PC-3 (cell line): ENCODE measurements at regions not wholly inside any gene's neighbourhood (a gene's known extent, or its start where the extent isn't known, plus 50 kb on each side); places are given as distances from the start of the nearest gene placed in this dataset.

ENCODE experiments used
- ATAC-seq: fragments of 200-7000 bp; cut with Tn5 transposase; 2 replicates; pipeline ENCODE4 v1.9.1; 2020; ENCODE audit warnings: mild to moderate bottlenecking, moderate library complexity
- BruUV-seq: library from RNA; stranded (reverse); fragments of 400-500 nt; replicated peaks from 2 replicates; lab custom pipeline; 2021; lab: Mats Ljungman, UMichigan
- CTCF ChIA-PET: fragments of 300-600 bp; sonication (Branson Sonifier 250); formaldehyde crosslinking; loops from one replicate; lab custom pipeline; 2022; ENCODE audit warnings: antibody characterized with exemption; lab: Charles Lee
- POLR2A ChIA-PET: fragments of 300-600 bp; sonication (Branson Sonifier 250); formaldehyde crosslinking; loops from one replicate; lab custom pipeline; 2022; ENCODE audit warnings: antibody characterized with exemption; ENCODE audit not compliant: unreplicated experiment; lab: Charles Lee
- DNase-seq: peaks from one replicate; pipeline ENCODE4 v3.0.0-alpha.2; 2015
- H2AFZ ChIP-seq: fragments of 300-600 bp; sonication (generic); 2 replicates; pipeline ENCODE4 v1.6.0; 2016; ENCODE audit warnings: antibody characterized with exemption, low read length
- H3F3A ChIP-seq: fragments of 300-600 bp; sonication (generic); one replicate; pipeline ENCODE4 v1.6.0; 2017; ENCODE audit warnings: antibody characterized with exemption, low read length, control low read depth, mild to moderate bottlenecking; ENCODE audit not compliant: unreplicated experiment
- H3K27ac ChIP-seq: fragments of 300-600 bp; sonication (generic); 2 replicates; pipeline ENCODE4 v1.5.1; 2016; ENCODE audit warnings: mild to moderate bottlenecking, low read length
- H3K27me3 ChIP-seq: fragments of 300-600 bp; sonication (generic); 2 replicates; pipeline ENCODE4 v1.6.1; 2016; ENCODE audit warnings: low read length, mixed read lengths
- H3K36me3 ChIP-seq: fragments of 300-600 bp; sonication (generic); 2 replicates; pipeline ENCODE4 v1.6.1; 2016; ENCODE audit warnings: low read depth, mixed run types, low read length, mixed read lengths
- H3K4me1 ChIP-seq: fragments of 300-600 bp; sonication (generic); 2 replicates; pipeline ENCODE4 v1.5.1; 2016; ENCODE audit warnings: low read length; ENCODE audit not compliant: insufficient read depth
- H3K4me2 ChIP-seq: fragments of 300-600 bp; sonication (generic); 2 replicates; pipeline ENCODE4 v1.6.0; 2016; ENCODE audit warnings: low read length
- H3K4me3 ChIP-seq: fragments of 300-600 bp; sonication (generic); 2 replicates; pipeline ENCODE4 v1.5.1; 2016; ENCODE audit warnings: mild to moderate bottlenecking, low read length, mixed read lengths
- H3K79me2 ChIP-seq: fragments of 300-600 bp; sonication (generic); 2 replicates; pipeline ENCODE4 v1.6.1; 2017; ENCODE audit warnings: low read length, mixed read lengths
- H3K9ac ChIP-seq: fragments of 300-600 bp; sonication (generic); 2 replicates; pipeline ENCODE4 v1.6.0; 2016; ENCODE audit warnings: mild to moderate bottlenecking, low read length
- H3K9me2 ChIP-seq: fragments of 300-600 bp; sonication (generic); replicated peaks from 2 replicates; pipeline ENCODE4 v1.6.1; 2016; ENCODE audit warnings: mixed run types, low read length, mixed read lengths
- H3K9me3 ChIP-seq: fragments of 300-600 bp; sonication (generic); 2 replicates; pipeline ENCODE4 v1.6.1; 2016; ENCODE audit warnings: low read length, mixed read lengths
- H4K20me1 ChIP-seq: fragments of 300-600 bp; sonication (generic); 2 replicates; pipeline ENCODE4 v1.6.1; 2016; ENCODE audit warnings: low read length, mixed read lengths
- EZH2 ChIP-seq: fragments of 300-600 bp; sonication (generic); IDR thresholded peaks from one replicate; pipeline ENCODE4 v1.6.1; 2017; ENCODE audit warnings: antibody characterized with exemption, mild to moderate bottlenecking, low read length; ENCODE audit not compliant: unreplicated experiment
- EZH2phosphoT487 ChIP-seq: fragments of 300-600 bp; sonication (generic); IDR thresholded peaks from 2 replicates; pipeline ENCODE4 v1.6.1; 2018; ENCODE audit warnings: mild to moderate bottlenecking, antibody characterized with exemption, low read length, borderline replicate concordance
- intact Hi-C: fragments of 100-400 bp; cut with micrococcal nuclease; formaldehyde crosslinking; loops from 2 replicates; pipeline ENCODE4 v1.9.0; 2023
- TF ChIP-seq, protein P1 (sequence below): fragments of 300-600 bp; sonication (generic); conservative IDR thresholded peaks from 2 replicates; pipeline ENCODE4 v1.5.1; 2017; ENCODE audit warnings: antibody characterized with exemption, low read depth, mild to moderate bottlenecking, low read length

DNA sequence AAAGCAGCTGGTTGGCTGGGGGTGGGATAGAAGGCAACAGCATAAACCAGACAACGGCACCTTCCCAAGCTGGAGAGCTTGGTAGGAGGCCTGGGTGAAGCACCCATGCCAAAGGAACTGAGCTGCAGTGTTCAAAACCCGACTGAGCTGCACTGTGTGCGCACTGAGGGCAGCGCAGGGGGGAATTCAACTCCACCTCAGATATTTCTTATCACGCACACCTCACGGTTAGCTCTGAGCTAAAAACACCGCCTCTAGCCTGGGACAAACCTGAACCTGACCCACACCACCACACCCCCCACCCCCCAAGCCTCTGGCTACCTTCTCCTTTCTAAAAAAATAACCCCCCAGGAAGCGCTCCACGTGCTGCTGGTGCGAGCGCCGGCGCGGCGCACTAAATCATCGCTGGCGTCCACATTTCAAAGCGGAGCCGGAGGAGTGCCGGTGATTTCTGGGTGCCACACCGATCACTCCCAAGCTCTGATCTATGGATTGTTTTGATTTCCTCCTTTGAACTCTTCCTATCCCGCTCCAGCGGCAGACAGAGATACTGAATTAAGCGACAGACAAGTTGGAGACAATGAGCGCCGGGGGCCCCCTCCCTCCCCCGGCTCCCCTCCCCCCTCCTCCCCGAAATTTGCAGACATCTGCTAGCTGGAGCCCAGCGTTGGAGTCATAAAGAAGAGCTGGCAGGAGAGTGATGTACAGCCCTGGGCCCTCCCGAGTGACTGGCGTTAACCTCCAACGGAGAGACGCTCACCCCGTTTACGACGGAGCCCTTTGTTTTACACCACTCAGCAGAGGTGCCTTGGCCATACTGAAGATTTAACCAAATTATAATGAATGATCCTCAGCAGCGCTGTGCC, 85.0 kb downstream of the NOG start:
- H2AFZ ChIP-seq, result peak overlapping the region; percentile 75
- H3K9me3 ChIP-seq, result no peaks in the 10 kb centered on the region
- H3K79me2 ChIP-seq, result no peaks in the 10 kb centered on the region
- H3K9me2 ChIP-seq, result no peaks in the 10 kb centered on the region
- no peaks in the 10 kb centered on the region for H3K36me3 ChIP-seq
- peak overlapping the region; percentile 19; the same call in 1 of the 2 replicates for H3K4me3 ChIP-seq
- no TSS peak for BruUV-seq
- H3K4me1 ChIP-seq, result peaks cover 76% of the 10 kb centered on the region
- H3K4me2 ChIP-seq, result peak overlapping the region; percentile 39
- TF ChIP-seq EZH2phosphoT487, result no peak
- TF ChIP-seq, protein P1, sequence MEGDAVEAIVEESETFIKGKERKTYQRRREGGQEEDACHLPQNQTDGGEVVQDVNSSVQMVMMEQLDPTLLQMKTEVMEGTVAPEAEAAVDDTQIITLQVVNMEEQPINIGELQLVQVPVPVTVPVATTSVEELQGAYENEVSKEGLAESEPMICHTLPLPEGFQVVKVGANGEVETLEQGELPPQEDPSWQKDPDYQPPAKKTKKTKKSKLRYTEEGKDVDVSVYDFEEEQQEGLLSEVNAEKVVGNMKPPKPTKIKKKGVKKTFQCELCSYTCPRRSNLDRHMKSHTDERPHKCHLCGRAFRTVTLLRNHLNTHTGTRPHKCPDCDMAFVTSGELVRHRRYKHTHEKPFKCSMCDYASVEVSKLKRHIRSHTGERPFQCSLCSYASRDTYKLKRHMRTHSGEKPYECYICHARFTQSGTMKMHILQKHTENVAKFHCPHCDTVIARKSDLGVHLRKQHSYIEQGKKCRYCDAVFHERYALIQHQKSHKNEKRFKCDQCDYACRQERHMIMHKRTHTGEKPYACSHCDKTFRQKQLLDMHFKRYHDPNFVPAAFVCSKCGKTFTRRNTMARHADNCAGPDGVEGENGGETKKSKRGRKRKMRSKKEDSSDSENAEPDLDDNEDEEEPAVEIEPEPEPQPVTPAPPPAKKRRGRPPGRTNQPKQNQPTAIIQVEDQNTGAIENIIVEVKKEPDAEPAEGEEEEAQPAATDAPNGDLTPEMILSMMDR, result no peak
- ATAC-seq (no peak), DNase-seq (no peak)
- H3K9ac ChIP-seq, result no peak overlapping the region
- POLR2A ChIA-PET, result no interaction called here
- CTCF ChIA-PET, result interaction anchor here (0.7 to 3.4 kb wide), 3 partner anchors 21 to 101 kb away, joined by 6 to 55 read pairs (median 6); no protein-coding TSS in a partner anchor
- H3F3A ChIP-seq, result no peaks in the 10 kb centered on the region
- H3K27ac ChIP-seq, result no peak overlapping the region
- no peaks in the 10 kb centered on the region for H3K27me3 ChIP-seq
- no peaks in the 10 kb centered on the region for H4K20me1 ChIP-seq
- intact Hi-C loops, result loop anchor here (1.0 to 2.0 kb wide), 4 partner anchors 20 to 102 kb away; partner anchors contain the start of gene NOG

GRCh38 chr17:56679115-56679776, 85.7 kb downstream of the NOG start:
- Histone ChIP-seq H3K4me3 (peak overlapping the region; percentile 19; the same call in 1 of the 2 replicates), H3K9ac (no peak overlapping the region), H3F3A (no peaks in the 10 kb centered on the region), H3K4me1 (peaks cover 71% of the 10 kb centered on the region), H2AFZ (peak overlapping the region; percentile 75), H3K4me2 (peak overlapping the region; percentile 39), H3K27ac (peak overlapping the region; percentile 61), H3K9me2 (no peaks in the 10 kb centered on the region), H3K9me3 (no peaks in the 10 kb centered on the region), H4K20me1 (no peaks in the 10 kb centered on the region), H3K27me3 (no peaks in the 10 kb centered on the region), H3K79me2 (no peaks in the 10 kb centered on the region), H3K36me3 (no peaks in the 10 kb centered on the region)
- intact Hi-C loops, result loop anchor here (1.0 to 2.0 kb wide), 4 partner anchors 20 to 101 kb away; partner anchors contain the start of gene NOG
- DNase-seq, result peak; percentile 68
- ATAC-seq, result peak; percentile 45
- no TSS peak for BruUV-seq
- TF ChIP-seq EZH2, result no peak
- TF ChIP-seq, protein P1, result peak; percentile 95
- CTCF ChIA-PET, result interaction anchor here (0.6 to 3.4 kb wide), 4 partner anchors 20 to 112 kb away, joined by 3 to 55 read pairs (median 6); no protein-coding TSS in a partner anchor
- POLR2A ChIA-PET, result interaction anchor here (1.2 kb wide), 1 partner anchor 180 kb away, joined by 3 read pairs; no protein-coding TSS in a partner anchor
